HG02588 (cell line): ENCODE measurements at regions not wholly inside any gene's neighbourhood (a gene's known extent, or its start where the extent isn't known, plus 50 kb on each side); places are given as distances from the start of the nearest gene placed in this dataset.
"Not testable (repeated sequence)": the region's sequence is repeated elsewhere in the genome, so short reads cannot be mapped to it uniquely, and the experiment has no call there.

Experiments used
- ATAC-seq: cut with Tn5 transposase; IDR thresholded peaks from one replicate; pipeline ENCODE4 v1.9.1; 2021; ENCODE audit warnings: mild to moderate bottlenecking, moderate library complexity; ENCODE audit not compliant: unreplicated experiment

GRCh38 chr5:174504266-174504726 lies 220.1 kb upstream of the MSX2 start:
- ATAC-seq: no peak

DNA sequence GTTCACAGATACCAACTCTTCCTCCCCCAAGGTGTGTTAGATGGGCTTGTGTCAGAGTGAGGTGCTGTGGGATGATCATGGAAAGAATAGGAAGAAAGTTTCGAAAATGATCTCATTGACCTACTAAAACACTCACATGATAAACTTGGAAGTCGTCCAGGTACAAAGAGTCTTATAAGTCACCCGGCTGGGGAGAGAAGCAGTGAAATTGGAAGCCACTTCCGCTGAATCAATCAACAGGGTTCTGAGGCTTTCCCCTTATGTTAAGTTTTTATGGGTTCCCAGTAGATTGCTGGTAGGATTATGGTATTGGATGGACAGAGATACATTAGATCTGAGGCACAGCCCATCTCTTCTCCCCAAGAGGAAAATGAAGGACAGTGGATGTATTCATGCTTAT lies 218.8 kb upstream of the MSX2 start:
- ATAC-seq: no peak

DNA sequence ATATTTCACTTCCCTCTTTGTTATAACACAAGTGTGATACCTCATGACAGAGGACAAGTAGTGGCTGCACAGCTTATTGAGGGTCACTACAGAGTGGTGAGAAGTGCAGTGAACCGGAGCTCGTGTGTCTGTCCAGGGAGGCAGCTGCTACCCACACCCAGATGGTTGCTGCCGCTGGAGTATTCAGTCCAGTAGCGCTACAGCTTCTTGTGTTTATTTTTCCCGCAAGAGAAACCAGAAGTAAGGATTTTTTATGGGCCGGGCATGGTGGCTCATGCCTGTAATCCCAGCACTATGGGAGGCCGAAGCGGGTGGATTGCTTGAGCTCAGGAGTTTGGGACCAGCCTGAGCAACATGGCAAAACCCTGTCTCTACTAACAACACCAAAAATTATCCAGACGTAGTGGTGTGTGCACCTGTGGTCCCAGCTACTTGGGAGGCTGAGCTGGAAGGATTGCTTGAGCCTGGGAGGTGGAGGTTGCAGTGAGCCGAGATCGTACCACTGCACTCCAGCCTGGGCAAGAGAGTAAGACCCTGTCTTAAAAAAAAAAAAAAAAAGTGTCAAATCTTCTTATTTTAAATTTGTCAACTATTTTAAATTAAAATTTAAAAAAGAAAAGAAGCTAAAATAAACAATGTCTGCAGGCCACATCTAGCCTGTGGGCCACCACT lies 213.5 kb upstream of the MSX2 start:
- not testable (repeated sequence) for ATAC-seq

DNA sequence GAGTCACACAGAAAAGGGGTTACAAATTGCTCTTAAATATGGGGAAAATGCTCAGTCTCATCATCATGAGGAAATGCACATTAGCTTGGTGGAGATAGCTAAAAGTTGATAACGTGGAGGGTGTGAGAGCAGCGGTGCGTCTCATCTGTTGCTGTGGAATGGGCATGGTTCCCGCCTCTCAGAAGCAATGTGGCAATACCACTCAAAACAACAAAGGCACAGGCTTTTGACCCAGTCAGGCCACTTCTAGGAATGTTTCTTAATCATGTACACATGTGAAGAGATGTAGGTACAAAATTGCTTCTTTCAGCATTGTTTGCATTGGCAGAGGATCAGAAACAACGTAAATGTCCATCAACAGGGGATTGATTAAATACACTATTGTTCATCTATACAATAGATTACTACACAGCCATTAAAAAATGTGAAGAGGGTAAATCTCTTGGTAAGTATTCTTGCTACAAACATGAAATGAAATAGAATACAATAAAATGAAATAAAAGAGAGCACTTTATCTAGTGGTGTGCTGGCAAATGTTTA lies 212.6 kb upstream of the MSX2 start:
- ATAC-seq: no peak

- ATAC-seq: no peak
These were observed 210.1 kb upstream of the MSX2 start for GRCh38 chr5:174514325-174514724.

DNA sequence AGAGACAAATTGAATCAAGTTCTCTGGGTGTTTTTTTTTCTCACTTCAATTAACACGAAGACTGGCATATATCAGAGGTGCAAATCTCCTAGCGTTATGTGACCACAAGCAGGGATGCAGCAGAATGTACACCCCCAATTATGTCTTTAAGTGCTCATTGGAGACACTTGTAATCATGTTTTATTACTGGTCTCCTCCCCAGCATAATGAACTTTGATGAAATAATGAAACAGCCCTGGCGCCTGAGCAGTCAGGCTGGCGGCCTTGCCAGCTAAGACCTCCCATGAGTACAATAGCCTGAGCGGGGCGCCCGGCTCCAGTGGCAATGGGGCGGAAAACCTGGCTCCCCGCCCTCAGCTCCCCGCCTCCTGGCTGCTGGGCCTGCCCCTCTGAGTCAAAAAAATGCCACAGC lies 209.4 kb upstream of the MSX2 start:
- no peak for ATAC-seq

GRCh38 chr5:174516741-174517140 lies 207.6 kb upstream of the MSX2 start:
- no peak for ATAC-seq

DNA sequence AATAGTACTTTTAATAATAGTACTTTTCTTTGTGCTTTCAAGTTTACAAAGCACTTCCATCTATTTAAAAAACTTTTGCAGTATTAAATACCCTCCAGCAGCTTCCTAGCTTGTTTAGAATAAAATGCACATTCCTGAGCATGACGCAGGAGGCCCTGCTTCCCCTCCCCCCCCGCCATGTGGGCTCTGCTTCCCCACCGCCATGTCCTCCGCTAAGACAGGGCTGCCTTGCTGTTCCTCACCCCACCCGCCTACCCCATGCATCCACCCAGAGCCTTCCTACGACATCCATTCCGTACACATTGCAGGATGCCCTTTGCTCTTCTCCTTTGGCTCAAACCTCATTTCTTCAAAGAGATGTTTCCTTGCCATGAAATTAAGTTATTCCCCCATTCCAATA lies 205.9 kb upstream of the MSX2 start:
- ATAC-seq: no peak

DNA sequence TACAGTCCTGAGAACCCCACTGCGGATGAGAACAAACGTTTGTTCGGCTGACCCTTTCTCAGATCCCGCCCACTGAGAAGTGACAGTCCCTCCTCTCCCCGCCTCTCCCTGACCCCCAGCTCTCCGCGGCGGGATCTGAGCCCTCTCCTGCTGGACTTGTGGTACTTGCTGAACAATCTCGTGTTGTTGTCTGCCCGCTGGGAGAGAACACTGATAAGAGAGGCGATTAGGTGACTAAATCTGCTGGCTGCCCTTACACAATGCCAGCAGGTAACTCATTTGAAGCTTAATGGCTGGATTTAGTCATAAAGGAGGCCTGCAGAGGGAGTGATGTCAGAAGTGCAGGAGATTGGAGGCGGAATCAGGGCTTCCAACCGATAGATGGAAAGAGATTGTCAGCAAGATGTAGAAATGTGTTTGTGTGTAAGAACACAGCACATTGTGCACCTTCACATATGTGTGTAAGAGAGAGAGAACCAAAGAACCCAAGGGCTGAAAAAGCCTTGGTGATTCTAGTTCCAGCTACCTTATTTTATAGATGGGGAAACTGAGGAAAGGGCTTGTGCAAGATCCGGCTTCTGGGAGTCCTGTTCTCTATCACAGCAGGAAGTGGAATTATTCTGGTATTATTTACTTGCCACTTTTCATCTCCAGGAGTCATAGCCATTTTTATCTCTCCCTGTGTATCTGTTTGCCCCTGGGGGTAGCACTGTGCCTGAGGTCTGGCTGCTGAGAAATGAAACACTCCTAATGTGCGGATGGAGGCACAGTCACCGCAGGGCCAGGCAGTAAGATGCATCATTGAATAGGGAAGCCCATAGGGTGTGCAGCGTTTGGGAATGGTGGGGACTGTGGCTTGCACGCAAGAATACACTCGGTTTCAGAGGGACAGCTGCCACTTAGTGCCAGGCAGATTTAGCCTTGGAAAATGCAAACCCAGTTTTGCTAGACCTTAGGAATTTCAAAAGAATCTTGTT lies 203.7 kb upstream of the MSX2 start:
- ATAC-seq: no peak

DNA sequence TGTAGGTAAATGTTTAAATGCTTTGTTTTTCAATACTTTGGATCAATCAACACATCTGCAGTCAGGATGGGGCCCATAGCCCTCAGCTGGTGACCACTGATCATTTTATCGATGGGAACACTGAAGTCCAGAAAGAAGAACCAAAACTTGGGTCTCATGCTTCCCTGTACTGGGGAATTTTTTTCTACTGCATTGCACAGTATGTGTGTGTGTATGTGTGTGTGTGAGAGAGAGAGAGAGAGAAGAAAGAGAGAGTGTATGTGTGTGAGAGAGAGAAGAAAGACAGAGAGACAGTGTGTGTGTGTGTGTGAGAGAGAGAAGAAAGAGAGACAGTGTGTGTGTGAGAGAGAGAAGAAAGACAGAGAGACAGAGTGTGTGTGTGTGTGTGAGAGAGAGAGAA lies 202.9 kb upstream of the MSX2 start:
- ATAC-seq: no peak

GRCh38 chr5:174522480-174523260 lies 201.7 kb upstream of the MSX2 start:
- ATAC-seq: no peak

GRCh38 chr5:174523311-174524071 lies 200.9 kb upstream of the MSX2 start:
- no peak for ATAC-seq

DNA sequence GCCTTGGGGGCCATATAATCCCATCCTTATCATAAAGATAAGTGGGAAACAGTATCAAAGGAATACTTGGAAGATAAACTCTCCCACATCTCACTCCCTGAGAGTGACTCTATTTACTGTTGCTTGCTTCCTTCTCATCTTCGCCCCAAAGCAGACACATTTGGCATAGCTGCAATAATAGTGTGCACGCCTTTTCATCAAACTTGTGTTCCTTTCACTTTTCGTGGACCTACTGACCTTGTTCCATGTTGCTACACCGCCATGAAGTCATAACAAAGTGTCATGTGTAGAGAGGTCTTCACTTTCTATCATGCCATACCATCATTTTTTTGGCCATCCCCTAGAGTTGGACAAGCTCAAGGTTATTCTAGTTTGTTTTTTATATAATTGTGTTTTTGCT lies 200.0 kb upstream of the MSX2 start:
- ATAC-seq: no peak

- no peak for ATAC-seq
These were observed 198.2 kb upstream of the MSX2 start for GRCh38 chr5:174526177-174526576.

DNA sequence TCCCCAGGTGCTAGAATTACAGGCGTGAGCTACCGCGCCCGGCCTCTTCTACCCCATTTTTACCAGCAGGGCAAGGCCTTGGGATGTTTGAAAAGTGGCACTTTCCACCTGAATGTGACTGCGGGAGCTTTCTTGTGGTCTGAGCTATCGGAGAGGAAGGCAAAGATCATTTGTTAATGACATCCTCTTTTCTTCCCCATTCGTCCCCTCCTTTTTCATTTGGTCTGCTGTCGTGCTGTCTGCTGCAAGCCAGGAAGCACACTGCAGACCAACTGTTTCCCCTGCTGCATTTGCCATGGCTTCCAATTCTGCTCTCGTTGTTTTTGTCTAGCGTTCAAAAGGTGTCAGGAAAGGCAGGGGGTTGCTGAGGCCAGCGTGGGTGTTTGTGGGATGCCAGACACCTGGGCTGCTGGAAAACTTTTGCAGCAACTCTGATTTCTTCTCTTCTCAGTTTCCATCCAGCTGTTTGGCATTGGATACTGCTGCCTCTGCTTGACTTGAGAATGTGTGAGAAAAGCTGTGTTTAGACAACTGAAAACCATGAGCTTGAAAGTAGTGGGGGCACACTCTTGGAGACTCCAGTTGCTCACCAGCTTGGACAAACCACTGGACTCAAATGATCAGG lies 196.4 kb upstream of the MSX2 start:
- no peak for ATAC-seq

- ATAC-seq: no peak
These were observed 195.4 kb upstream of the MSX2 start for GRCh38 chr5:174528821-174529544.

DNA sequence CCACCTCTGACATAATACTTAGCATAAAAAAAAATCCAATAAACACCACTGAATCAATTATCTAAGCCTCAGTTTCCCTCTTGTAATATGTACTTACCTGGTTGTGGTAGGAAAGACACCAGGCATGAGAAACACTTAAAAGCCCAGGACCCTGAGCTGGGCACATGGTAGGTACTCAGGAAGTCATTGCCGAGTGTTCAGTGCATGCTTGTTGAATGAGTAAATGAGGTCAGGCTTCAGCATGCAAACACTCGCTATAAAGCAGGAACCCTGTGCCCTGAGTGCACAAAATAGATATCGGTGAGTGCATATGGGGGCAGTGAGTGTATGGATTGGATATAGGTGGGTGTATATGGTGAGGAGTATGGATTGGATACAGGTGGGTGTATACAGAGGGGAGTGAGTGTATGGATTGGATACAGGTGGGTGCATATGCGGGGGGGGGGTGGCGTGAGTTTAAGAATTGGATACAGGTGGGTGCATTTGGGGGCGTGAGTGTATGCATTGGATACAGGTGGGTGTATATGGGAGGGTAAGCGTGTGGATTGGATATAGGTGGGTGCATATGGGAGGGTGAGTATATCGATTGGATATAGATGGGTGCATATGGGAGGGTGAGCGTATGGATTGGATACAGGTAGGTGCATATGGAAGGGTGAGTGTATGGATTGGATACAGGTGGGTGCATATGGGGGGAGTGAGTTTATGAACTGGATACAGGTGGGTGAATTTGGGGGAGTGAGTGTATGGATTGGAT lies 194.3 kb upstream of the MSX2 start:
- no peak for ATAC-seq

GRCh38 chr5:174531782-174532191 lies 192.6 kb upstream of the MSX2 start:
- ATAC-seq: no peak
